Esophagus muscularis mucosa (tissue), 4 donors: ENCODE measurements at regions not wholly inside any gene's neighbourhood (a gene's known extent, or its start where the extent isn't known, plus 50 kb on each side); places are given as distances from the start of the nearest gene placed in this dataset.

Source experiments
- DNase-seq: peaks from one replicate; pipeline ENCODE4 v3.0.0-alpha.2; 2017; ENCODE audit errors: extremely low spot score
- H3K27ac ChIP-seq, 4 donors: fragments of 200-600 bp; sonication (generic); replicated peaks in 1 of 4; 1 replicate in 3 of 4; 2 replicates in 1 of 4; pipeline ENCODE4 v1.5.1; 2016 to 2019; ENCODE audit warnings: mild to moderate bottlenecking in 1 of 4
- H3K27me3 ChIP-seq, 4 donors: fragments of 200-600 bp; sonication (generic); one replicate each; pipeline versions ENCODE4 v1.5.1 to v1.6.0; 2016 to 2019
- H3K36me3 ChIP-seq, 4 donors: fragments of 200-600 bp; sonication (generic); one replicate each; pipeline ENCODE4 v1.5.1; 2016 to 2019
- H3K4me1 ChIP-seq, 4 donors: fragments of 200-600 bp; sonication (generic); one replicate each; pipeline ENCODE4 v1.5.1; 2016 to 2019
- H3K4me3 ChIP-seq, 4 donors: fragments of 200-600 bp; sonication (generic); 1 replicate in 2 of 4; 2 replicates in 2 of 4; pipeline ENCODE4 v1.5.1; 2016 to 2019; ENCODE audit warnings: mild to moderate bottlenecking in 4 of 4, moderate library complexity in 1 of 4
- H3K9me3 ChIP-seq, 4 donors: fragments of 200-600 bp; sonication (generic); 1 replicate in 3 of 4; 2 replicates in 1 of 4; pipeline ENCODE4 v1.5.1; 2016 to 2019
- CTCF ChIP-seq, 3 experiments: fragments of 200-600 bp in 2 of 3; fragments of 450-650 bp in 1 of 3; sonication (generic) in 2 of 3; IDR thresholded peaks; one replicate each; pipeline ENCODE4 v1.5.1; 2017 to 2019; ENCODE audit warnings: antibody characterized with exemption in 3 of 3, mild to moderate bottlenecking in 2 of 3, moderate library complexity in 1 of 3
- EP300 ChIP-seq: sonication (generic); formaldehyde crosslinking; IDR thresholded peaks from one replicate; pipeline ENCODE4 v1.6.1; 2017; ENCODE audit warnings: antibody characterized with exemption
- POLR2A ChIP-seq: fragments of 450-650 bp; IDR thresholded peaks from one replicate; pipeline ENCODE4 v1.6.1; 2017; ENCODE audit warnings: antibody characterized with exemption, moderate library complexity, mild to moderate bottlenecking, low read depth
- POLR2AphosphoS5 ChIP-seq, 2 donors: sonication (generic); formaldehyde crosslinking; IDR thresholded peaks; one replicate each; pipeline ENCODE4 v1.6.1; 2017; ENCODE audit warnings: antibody characterized with exemption in 2 of 2
- WGBS: methylation state at CpG from one replicate; pipeline ENCODE4 v1.1.5; 2018; 5-methylcytosine and 5-hydroxymethylcytosine counted together
- intact Hi-C: fragments of 100-400 bp; cut with DNase I; formaldehyde crosslinking; loops from one replicate; pipeline ENCODE4 v1.15.1; 2023

DNA sequence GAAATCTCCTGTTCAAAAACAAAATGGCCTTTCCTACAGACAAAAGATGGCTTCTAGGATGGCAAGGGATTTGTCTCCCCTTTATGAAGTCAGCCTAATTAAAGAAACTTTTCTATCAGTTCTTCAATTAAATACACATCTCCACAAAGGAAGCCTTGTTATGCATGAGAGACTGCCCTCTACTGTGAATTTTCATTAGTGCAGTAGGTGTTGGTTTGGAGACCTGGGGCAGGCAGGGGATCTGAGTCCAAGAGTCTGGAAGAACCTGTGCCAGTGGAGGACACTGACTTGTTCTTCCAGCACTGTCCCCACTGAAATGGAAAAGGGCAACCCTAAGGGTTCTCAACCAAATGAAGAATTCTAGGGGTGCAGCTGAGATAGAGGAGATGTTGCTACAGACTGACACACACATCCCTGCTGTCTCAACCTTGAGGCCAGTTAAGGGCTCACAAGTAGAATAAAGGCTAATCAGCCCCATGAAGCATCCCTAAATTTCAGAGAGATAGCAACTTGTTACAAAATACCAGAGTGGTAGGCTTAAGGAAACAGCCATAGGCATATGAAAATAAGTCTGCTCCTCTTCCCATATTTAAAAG is 174.0 kb upstream of the PRICKLE2 start:
- Histone ChIP-seq H3K4me3 (no peak overlapping the region), H3K27me3 (no peaks in the 10 kb centered on the region), H3K36me3 (no peaks in the 10 kb centered on the region), H3K9me3 (no peaks in the 10 kb centered on the region), H3K27ac (peak overlapping the region in 3 of 4 donors; percentile 62 to 76 (median 64)), H3K4me1 (peaks cover 3 to 26% (median 22%) of the 10 kb centered on the region in 4 donors)
- TF ChIP-seq POLR2AphosphoS5 (IDR thresholded peaks at IDR 0.05) (no peak), CTCF (IDR thresholded peaks at IDR 0.05) (peak; percentile 80 to 83 (median 82)), EP300 (no peak)
- intact Hi-C loops, result loop anchor here (2.0 to 10.0 kb wide), 5 partner anchors 47 to 369 kb away; no protein-coding TSS in a partner anchor
- peak; percentile 55 for DNase-seq

DNA sequence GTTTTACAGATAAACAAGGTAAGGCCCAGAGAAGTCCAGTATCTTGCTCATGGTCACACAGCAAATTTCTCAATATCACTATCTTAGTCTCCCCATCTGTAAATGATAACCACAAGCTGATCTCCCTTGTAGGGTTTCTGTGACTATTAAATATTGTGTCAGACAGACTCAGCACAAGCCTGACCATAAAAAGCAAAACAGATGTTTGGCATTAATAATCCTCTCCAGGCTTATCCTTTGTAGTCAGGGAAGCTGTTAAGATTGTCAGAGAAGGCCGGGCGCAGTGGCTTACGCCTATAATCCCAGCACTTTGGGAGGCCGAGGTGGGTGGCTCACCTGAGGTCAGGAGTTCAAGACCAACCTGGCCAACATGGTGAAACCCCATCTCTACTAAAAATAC is 173.2 kb upstream of the PRICKLE2 start:
- TF ChIP-seq CTCF (IDR thresholded peaks at IDR 0.05), result no peak
- no peak for TF ChIP-seq POLR2A
- TF ChIP-seq EP300, result no peak
- no peak for TF ChIP-seq POLR2AphosphoS5 (IDR thresholded peaks at IDR 0.05)
- Histone ChIP-seq H3K4me1 (peaks cover 3 to 26% (median 22%) of the 10 kb centered on the region in 4 donors), H3K27ac (peak overlapping the region; percentile 62 to 76 (median 68)), H3K27me3 (no peaks in the 10 kb centered on the region), H3K36me3 (no peaks in the 10 kb centered on the region), H3K4me3 (no peak overlapping the region), H3K9me3 (no peaks in the 10 kb centered on the region)
- 50% methylated on average over 4 of the region's 4 CpGs for WGBS
- no peak for DNase-seq
- intact Hi-C loops, result loop anchor here (2.0 to 10.0 kb wide), 5 partner anchors 46 to 368 kb away; no protein-coding TSS in a partner anchor

DNA sequence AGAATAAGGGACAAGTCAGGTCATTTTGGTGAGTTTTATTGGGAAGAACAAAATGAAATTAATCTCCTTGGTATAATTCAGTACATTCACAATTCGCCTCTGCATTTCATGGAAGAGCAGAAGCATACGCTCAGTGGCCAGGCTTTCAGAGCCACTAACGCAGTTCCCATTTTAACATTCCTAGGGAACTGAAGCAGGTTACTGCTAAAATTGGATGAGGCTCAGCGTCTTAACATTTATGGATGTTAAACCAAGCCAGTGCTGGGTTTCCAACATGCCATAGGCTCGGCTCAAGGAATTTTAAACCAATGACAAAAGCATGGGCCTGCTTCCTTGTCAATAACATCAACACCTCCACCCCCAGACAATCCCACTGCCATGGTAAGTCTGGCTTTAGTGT is 172.7 kb upstream of the PRICKLE2 start:
- H3K36me3 ChIP-seq, result no peaks in the 10 kb centered on the region
- intact Hi-C loops, result loop anchor here (2.0 to 10.0 kb wide), 5 partner anchors 46 to 367 kb away; no protein-coding TSS in a partner anchor
- peak overlapping the region; percentile 62 to 76 (median 68) for H3K27ac ChIP-seq
- no peak overlapping the region for H3K4me3 ChIP-seq
- DNase-seq, result no peak
- H3K4me1 ChIP-seq, result peaks cover 3 to 26% (median 22%) of the 10 kb centered on the region in 4 donors
- WGBS, result 50% methylated on average over 5 of the region's 5 CpGs
- no peaks in the 10 kb centered on the region for H3K9me3 ChIP-seq
- TF ChIP-seq CTCF (IDR thresholded peaks at IDR 0.05) (no peak), EP300 (no peak), POLR2A (no peak), POLR2AphosphoS5 (IDR thresholded peaks at IDR 0.05) (no peak)
- no peaks in the 10 kb centered on the region for H3K27me3 ChIP-seq

- H3K27me3 ChIP-seq, result no peaks in the 10 kb centered on the region
- intact Hi-C loops, result loop anchor here (5.0 to 10.0 kb wide), 3 partner anchors 45 to 233 kb away; no protein-coding TSS in a partner anchor
- 64% methylated on average over 2 of the region's 2 CpGs for WGBS
- no peaks in the 10 kb centered on the region for H3K9me3 ChIP-seq
- DNase-seq, result no peak
- TF ChIP-seq EP300, result no peak
- no peak for TF ChIP-seq POLR2A
- TF ChIP-seq CTCF (IDR thresholded peaks at IDR 0.05), result no peak
- TF ChIP-seq POLR2AphosphoS5 (IDR thresholded peaks at IDR 0.05), result no peak
- peak overlapping the region; percentile 62 to 76 (median 68) for H3K27ac ChIP-seq
- no peak overlapping the region for H3K4me3 ChIP-seq
- H3K4me1 ChIP-seq, result peaks cover 3 to 26% (median 22%) of the 10 kb centered on the region in 4 donors
- H3K36me3 ChIP-seq, result no peaks in the 10 kb centered on the region
Measured at GRCh38 chr3:64397573-64397972, 172.3 kb upstream of the PRICKLE2 start.
